ENCODE measurements at regions not wholly inside any gene's neighbourhood (a gene's known extent, or its start where the extent isn't known, plus 50 kb on each side); places are given as distances from the start of the nearest gene placed in this dataset.

DNA sequence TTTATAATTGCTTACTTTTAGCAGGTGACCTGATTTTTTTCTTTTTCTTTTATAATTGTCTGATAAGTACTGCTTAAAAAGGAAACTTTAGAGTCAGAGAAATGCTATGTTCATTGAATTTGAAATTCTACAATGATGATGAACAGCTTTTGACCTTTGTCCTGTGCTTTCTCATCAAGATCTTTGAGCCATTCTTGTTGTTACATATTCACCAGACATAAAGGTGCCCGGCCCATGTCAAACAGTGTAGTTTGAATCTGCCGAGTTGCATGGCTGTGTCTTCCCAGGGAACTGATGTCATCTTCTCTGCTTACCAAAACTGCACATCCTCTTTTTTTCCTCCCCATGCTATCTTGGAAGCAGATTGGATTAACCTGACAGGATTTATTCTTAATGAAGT, 163.6 kb downstream of the LRRC70 start:
- TF ChIP-seq, protein P1, sequence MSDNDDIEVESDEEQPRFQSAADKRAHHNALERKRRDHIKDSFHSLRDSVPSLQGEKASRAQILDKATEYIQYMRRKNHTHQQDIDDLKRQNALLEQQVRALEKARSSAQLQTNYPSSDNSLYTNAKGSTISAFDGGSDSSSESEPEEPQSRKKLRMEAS (IDR thresholded peaks at IDR 0.05) = no peak
- TF ChIP-seq EP300 (IDR thresholded peaks at IDR 0.05; ENCODE audit: borderline replicate concordance) = no peak
- no peak for TF ChIP-seq CREB1 (IDR thresholded peaks at IDR 0.05; ENCODE audit: low read depth)
- no peak for TF ChIP-seq RAD21 (IDR thresholded peaks at IDR 0.05; ENCODE audit: low read depth)
- no peak for TF ChIP-seq CEBPB (IDR thresholded peaks at IDR 0.05)
- no peak for TF ChIP-seq REST (IDR thresholded peaks at IDR 0.05; ENCODE audit: low read depth)
- TF ChIP-seq ZBTB7A (IDR thresholded peaks at IDR 0.05; ENCODE audit: low read depth) = no peak
- no peak for TF ChIP-seq NFIC (IDR thresholded peaks at IDR 0.05)
- TF ChIP-seq TAF1 (IDR thresholded peaks at IDR 0.05; ENCODE audit: low read depth) = no peak
- TF ChIP-seq FOXM1 (IDR thresholded peaks at IDR 0.05; ENCODE audit: borderline replicate concordance, low read depth) = no peak
- TF ChIP-seq YY1 (IDR thresholded peaks at IDR 0.05; ENCODE audit: low read depth) = no peak
- no peak for TF ChIP-seq TCF12 (IDR thresholded peaks at IDR 0.05; ENCODE audit: low read depth)
